Subcutaneous abdominal adipose tissue (tissue), 5 donors: ENCODE measurements at regions not wholly inside any gene's neighbourhood (a gene's known extent, or its start where the extent isn't known, plus 50 kb on each side); places are given as distances from the start of the nearest gene placed in this dataset.

Source experiments
- H3K27ac ChIP-seq: one replicate; pipeline ENCODE4 v1.7.0; 2013; ENCODE audit warnings: low read depth, mild to moderate bottlenecking, inconsistent platforms, low read length, moderate library complexity
- H3K27me3 ChIP-seq, 5 donors: one replicate each; pipeline ENCODE4 v1.7.0; 2013; ENCODE audit warnings: low read length in 5 of 5, inconsistent platforms in 1 of 5; ENCODE audit not compliant: control insufficient read depth in 5 of 5, insufficient read depth in 4 of 5
- H3K36me3 ChIP-seq, 5 donors: one replicate each; pipeline ENCODE4 v1.7.0; 2013; ENCODE audit warnings: low read length in 5 of 5; ENCODE audit not compliant: control insufficient read depth in 5 of 5, insufficient read depth in 5 of 5
- H3K4me1 ChIP-seq, 5 donors: one replicate each; pipeline ENCODE4 v1.7.0; 2013; ENCODE audit warnings: low read length in 5 of 5, mild to moderate bottlenecking in 3 of 5, moderate library complexity in 1 of 5; ENCODE audit not compliant: control insufficient read depth in 5 of 5, insufficient read depth in 5 of 5
- H3K4me3 ChIP-seq, 5 donors: one replicate each; pipeline ENCODE4 v1.7.0; 2013; ENCODE audit warnings: low read length in 5 of 5, low read depth in 1 of 5
- H3K9ac ChIP-seq, 5 donors: one replicate each; pipeline ENCODE4 v1.7.0; 2013; ENCODE audit warnings: low read length in 5 of 5, mild to moderate bottlenecking in 4 of 5, moderate library complexity in 3 of 5
- H3K9me3 ChIP-seq, 5 donors: one replicate each; pipeline ENCODE4 v1.7.0; 2013; ENCODE audit warnings: low read length in 5 of 5; ENCODE audit not compliant: control insufficient read depth in 5 of 5
- donor health status: healthy.
- donor health status: healthy.
- donor health status: healthy.
- donor health status: healthy.
- donor health status: healthy.

DNA sequence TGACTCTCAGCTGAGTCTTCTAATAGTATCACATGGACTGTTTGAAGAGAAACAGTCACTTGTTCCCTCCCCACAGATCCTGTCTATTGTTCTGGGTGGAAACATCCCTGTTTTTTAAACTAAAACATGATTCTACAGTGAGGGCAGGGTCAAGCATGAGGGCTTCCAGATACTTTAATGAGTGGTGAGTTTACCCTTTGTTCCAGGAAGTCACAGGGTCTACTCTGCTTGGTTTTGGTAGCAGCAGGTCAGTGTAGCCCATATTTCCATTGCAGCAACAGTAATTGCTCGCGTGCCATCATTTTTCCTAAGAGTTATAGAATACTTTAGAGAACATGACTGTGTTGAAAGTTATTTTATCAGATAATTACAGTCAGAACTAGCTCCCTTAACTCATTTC is 87.4 kb downstream of the ZNF732 start:
- no peak overlapping the region for H3K9ac ChIP-seq
- no peaks in the 10 kb centered on the region for H3K27me3 ChIP-seq
- H3K4me1 ChIP-seq, result peaks cover 0 to 10% (median 8%) of the 10 kb centered on the region in 5 donors
- no peak overlapping the region for H3K27ac ChIP-seq
- H3K36me3 ChIP-seq, result no peaks in the 10 kb centered on the region
- H3K4me3 ChIP-seq, result no peak overlapping the region
- H3K9me3 ChIP-seq, result peaks cover 0 to 10% (median 0%) of the 10 kb centered on the region in 5 donors

DNA sequence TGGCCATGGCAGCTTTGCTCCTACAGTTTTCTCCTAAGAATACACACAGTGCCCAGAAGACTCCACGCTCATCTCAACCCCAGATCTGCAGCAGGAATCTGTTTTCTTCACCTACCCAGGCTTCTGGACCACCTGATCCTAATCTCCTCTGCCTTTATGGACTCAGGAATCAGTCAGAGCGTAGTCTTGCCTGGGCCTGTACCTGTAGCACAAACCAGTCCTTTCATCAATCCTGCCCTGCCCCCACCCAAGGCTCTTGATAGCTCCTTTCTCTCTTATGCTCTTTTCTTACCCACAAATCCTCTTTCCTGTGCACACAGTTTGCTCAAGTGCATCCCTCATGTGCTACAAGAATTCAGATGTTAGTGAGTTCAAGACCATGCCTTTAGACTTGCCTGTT is 89.7 kb downstream of the ZNF718 start:
- Histone ChIP-seq H3K27ac (no peak overlapping the region), H3K9ac (no peak overlapping the region), H3K4me3 (peak overlapping the region in 2 of 5 donors; percentile 68 to 74), H3K4me1 (peaks cover 0 to 15% (median 8%) of the 10 kb centered on the region in 5 donors), H3K9me3 (peaks cover 0 to 28% (median 0%) of the 10 kb centered on the region in 5 donors), H3K27me3 (peaks cover 0 to 3% (median 0%) of the 10 kb centered on the region in 5 donors), H3K36me3 (no peaks in the 10 kb centered on the region)
